ENCODE measurements at regions not wholly inside any gene's neighbourhood (a gene's known extent, or its start where the extent isn't known, plus 50 kb on each side); places are given as distances from the start of the nearest gene placed in this dataset.

DNA sequence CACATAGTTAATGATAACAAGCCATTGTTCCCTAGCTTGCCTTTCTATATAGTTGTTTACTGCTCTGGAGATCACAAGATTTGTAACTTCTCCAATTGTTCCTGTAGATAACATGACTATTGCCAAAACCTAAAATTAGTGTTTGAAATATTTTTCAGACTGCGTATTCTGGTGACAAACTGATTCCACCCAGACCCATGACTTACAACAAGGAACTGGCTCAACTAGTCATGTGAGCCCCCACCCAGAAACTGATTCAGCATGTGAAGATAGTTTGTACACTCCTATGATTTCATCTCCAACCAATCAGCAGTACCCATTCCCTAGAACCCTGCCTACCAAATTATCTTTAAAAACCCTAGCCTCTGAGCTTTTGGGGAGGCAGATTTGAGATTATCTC is 131.4 kb upstream of the BCL9 start:
- Histone ChIP-seq H3K4me3 (no peak overlapping the region), H3F3A (replicated peaks; ENCODE audit: low read depth) (no peaks in the 10 kb centered on the region), H3K36me3 (ENCODE audit: insufficient read depth) (no peaks in the 10 kb centered on the region), H3K4me2 (no peak overlapping the region), H3K9me2 (ENCODE audit: insufficient read depth) (no peaks in the 10 kb centered on the region; the same call in 1 of the 2 replicates), H3K79me2 (replicated peaks; ENCODE audit: insufficient read depth) (no peaks in the 10 kb centered on the region), H3K27ac (ENCODE audit: low read depth) (no peak overlapping the region), H2AFZ (no peak overlapping the region), H3K4me1 (ENCODE audit: insufficient read depth) (no peaks in the 10 kb centered on the region), H4K20me1 (replicated peaks; ENCODE audit: insufficient read depth) (no peaks in the 10 kb centered on the region), H3K27me3 (ENCODE audit: insufficient read depth) (no peaks in the 10 kb centered on the region)
- peaks cover 7% of the 10 kb centered on the region; the same call in 2 of the 3 replicates for H3K36me3 Mint-ChIP-seq (ENCODE audit: low read depth)
- peaks cover 28% of the 10 kb centered on the region; the same call in 2 of the 3 replicates for H3K9me3 Mint-ChIP-seq
- TF ChIP-seq JUNB (IDR thresholded peaks at IDR 0.05; ENCODE audit: unreplicated experiment): no peak
- TF ChIP-seq POLR2AphosphoS5 (IDR thresholded peaks at IDR 0.05; ENCODE audit: low read depth): no peak
- no peak for TF ChIP-seq NANOG (IDR thresholded peaks at IDR 0.05; ENCODE audit: borderline replicate concordance)
- no peak for TF ChIP-seq EZH2 (IDR thresholded peaks at IDR 0.05; ENCODE audit: low read depth, unreplicated experiment)
- no peak for TF ChIP-seq STAT1 (IDR thresholded peaks at IDR 0.05; ENCODE audit: unreplicated experiment)
- TF ChIP-seq, protein P1, sequence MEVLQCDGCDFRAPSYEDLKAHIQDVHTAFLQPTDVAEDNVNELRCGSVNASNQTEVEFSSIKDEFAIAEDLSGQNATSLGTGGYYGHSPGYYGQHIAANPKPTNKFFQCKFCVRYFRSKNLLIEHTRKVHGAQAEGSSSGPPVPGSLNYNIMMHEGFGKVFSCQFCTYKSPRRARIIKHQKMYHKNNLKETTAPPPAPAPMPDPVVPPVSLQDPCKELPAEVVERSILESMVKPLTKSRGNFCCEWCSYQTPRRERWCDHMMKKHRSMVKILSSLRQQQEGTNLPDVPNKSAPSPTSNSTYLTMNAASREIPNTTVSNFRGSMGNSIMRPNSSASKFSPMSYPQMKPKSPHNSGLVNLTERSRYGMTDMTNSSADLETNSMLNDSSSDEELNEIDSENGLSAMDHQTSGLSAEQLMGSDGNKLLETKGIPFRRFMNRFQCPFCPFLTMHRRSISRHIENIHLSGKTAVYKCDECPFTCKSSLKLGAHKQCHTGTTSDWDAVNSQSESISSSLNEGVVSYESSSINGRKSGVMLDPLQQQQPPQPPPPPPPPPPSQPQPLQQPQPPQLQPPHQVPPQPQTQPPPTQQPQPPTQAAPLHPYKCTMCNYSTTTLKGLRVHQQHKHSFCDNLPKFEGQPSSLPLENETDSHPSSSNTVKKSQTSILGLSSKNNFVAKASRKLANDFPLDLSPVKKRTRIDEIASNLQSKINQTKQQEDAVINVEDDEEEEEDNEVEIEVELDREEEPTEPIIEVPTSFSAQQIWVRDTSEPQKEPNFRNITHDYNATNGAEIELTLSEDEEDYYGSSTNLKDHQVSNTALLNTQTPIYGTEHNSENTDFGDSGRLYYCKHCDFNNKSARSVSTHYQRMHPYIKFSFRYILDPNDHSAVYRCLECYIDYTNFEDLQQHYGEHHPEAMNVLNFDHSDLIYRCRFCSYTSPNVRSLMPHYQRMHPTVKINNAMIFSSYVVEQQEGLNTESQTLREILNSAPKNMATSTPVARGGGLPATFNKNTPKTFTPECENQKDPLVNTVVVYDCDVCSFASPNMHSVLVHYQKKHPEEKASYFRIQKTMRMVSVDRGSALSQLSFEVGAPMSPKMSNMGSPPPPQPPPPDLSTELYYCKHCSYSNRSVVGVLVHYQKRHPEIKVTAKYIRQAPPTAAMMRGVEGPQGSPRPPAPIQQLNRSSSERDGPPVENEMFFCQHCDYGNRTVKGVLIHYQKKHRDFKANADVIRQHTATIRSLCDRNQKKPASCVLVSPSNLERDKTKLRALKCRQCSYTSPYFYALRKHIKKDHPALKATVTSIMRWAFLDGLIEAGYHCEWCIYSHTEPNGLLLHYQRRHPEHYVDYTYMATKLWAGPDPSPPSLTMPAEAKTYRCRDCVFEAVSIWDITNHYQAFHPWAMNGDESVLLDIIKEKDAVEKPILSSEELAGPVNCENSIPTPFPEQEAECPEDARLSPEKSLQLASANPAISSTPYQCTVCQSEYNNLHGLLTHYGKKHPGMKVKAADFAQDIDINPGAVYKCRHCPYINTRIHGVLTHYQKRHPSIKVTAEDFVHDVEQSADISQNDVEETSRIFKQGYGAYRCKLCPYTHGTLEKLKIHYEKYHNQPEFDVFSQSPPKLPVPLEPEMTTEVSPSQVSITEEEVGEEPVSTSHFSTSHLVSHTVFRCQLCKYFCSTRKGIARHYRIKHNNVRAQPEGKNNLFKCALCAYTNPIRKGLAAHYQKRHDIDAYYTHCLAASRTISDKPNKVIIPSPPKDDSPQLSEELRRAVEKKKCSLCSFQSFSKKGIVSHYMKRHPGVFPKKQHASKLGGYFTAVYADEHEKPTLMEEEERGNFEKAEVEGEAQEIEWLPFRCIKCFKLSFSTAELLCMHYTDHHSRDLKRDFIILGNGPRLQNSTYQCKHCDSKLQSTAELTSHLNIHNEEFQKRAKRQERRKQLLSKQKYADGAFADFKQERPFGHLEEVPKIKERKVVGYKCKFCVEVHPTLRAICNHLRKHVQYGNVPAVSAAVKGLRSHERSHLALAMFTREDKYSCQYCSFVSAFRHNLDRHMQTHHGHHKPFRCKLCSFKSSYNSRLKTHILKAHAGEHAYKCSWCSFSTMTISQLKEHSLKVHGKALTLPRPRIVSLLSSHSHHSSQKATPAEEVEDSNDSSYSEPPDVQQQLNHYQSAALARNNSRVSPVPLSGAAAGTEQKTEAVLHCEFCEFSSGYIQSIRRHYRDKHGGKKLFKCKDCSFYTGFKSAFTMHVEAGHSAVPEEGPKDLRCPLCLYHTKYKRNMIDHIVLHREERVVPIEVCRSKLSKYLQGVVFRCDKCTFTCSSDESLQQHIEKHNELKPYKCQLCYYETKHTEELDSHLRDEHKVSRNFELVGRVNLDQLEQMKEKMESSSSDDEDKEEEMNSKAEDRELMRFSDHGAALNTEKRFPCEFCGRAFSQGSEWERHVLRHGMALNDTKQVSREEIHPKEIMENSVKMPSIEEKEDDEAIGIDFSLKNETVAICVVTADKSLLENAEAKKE (CRISPR knock-in tag; IDR thresholded peaks at IDR 0.05): no peak
- TF ChIP-seq, protein P2, sequence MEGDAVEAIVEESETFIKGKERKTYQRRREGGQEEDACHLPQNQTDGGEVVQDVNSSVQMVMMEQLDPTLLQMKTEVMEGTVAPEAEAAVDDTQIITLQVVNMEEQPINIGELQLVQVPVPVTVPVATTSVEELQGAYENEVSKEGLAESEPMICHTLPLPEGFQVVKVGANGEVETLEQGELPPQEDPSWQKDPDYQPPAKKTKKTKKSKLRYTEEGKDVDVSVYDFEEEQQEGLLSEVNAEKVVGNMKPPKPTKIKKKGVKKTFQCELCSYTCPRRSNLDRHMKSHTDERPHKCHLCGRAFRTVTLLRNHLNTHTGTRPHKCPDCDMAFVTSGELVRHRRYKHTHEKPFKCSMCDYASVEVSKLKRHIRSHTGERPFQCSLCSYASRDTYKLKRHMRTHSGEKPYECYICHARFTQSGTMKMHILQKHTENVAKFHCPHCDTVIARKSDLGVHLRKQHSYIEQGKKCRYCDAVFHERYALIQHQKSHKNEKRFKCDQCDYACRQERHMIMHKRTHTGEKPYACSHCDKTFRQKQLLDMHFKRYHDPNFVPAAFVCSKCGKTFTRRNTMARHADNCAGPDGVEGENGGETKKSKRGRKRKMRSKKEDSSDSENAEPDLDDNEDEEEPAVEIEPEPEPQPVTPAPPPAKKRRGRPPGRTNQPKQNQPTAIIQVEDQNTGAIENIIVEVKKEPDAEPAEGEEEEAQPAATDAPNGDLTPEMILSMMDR (conservative IDR thresholded peaks at IDR 0.05; ENCODE audit: low read depth in 2 of 2): no peak
- TF ChIP-seq EZH2phosphoT487 (IDR thresholded peaks at IDR 0.05; ENCODE audit: unreplicated experiment): no peak
- TF ChIP-seq, protein P3, sequence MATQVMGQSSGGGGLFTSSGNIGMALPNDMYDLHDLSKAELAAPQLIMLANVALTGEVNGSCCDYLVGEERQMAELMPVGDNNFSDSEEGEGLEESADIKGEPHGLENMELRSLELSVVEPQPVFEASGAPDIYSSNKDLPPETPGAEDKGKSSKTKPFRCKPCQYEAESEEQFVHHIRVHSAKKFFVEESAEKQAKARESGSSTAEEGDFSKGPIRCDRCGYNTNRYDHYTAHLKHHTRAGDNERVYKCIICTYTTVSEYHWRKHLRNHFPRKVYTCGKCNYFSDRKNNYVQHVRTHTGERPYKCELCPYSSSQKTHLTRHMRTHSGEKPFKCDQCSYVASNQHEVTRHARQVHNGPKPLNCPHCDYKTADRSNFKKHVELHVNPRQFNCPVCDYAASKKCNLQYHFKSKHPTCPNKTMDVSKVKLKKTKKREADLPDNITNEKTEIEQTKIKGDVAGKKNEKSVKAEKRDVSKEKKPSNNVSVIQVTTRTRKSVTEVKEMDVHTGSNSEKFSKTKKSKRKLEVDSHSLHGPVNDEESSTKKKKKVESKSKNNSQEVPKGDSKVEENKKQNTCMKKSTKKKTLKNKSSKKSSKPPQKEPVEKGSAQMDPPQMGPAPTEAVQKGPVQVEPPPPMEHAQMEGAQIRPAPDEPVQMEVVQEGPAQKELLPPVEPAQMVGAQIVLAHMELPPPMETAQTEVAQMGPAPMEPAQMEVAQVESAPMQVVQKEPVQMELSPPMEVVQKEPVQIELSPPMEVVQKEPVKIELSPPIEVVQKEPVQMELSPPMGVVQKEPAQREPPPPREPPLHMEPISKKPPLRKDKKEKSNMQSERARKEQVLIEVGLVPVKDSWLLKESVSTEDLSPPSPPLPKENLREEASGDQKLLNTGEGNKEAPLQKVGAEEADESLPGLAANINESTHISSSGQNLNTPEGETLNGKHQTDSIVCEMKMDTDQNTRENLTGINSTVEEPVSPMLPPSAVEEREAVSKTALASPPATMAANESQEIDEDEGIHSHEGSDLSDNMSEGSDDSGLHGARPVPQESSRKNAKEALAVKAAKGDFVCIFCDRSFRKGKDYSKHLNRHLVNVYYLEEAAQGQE (IDR thresholded peaks at IDR 0.05; ENCODE audit: unreplicated experiment): no peak
- TF ChIP-seq ZNF114 (CRISPR knock-in tag; IDR thresholded peaks at IDR 0.05): no peak
- no peak for TF ChIP-seq ZNF331 (CRISPR knock-in tag; IDR thresholded peaks at IDR 0.05; ENCODE audit: low read depth)
- TF ChIP-seq, protein P4, sequence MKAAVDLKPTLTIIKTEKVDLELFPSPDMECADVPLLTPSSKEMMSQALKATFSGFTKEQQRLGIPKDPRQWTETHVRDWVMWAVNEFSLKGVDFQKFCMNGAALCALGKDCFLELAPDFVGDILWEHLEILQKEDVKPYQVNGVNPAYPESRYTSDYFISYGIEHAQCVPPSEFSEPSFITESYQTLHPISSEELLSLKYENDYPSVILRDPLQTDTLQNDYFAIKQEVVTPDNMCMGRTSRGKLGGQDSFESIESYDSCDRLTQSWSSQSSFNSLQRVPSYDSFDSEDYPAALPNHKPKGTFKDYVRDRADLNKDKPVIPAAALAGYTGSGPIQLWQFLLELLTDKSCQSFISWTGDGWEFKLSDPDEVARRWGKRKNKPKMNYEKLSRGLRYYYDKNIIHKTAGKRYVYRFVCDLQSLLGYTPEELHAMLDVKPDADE (IDR thresholded peaks at IDR 0.05): no peak
- no peak for TF ChIP-seq CREB1 (CRISPR knock-in tag; IDR thresholded peaks at IDR 0.05; ENCODE audit: low read depth)
- H3K27me3 Mint-ChIP-seq (ENCODE audit: insufficient read depth, low read depth, poor library complexity): no peaks in the 10 kb centered on the region
- H3K27ac Mint-ChIP-seq: no peak overlapping the region
- H3K4me1 Mint-ChIP-seq: no peaks in the 10 kb centered on the region
- DNase-seq (ENCODE audit: low spot score): no peak
- ATAC-seq: no peak
- no peak overlapping the region for H3K4me3 Mint-ChIP-seq

Data from GM23338 (cell line).